HepG2 (cell line): ENCODE measurements at regions not wholly inside any gene's neighbourhood (a gene's known extent, or its start where the extent isn't known, plus 50 kb on each side); places are given as distances from the start of the nearest gene placed in this dataset.
A peak's percentile ranks its signal among the peaks of the same experiment; 100 is the strongest.

Experiments used
- AHR ChIP-seq: IDR thresholded peaks from 2 replicates; pipeline ENCODE4 v1.6.1; 2018; ENCODE audit warnings: missing genetic modification reagents, missing compliant biosample characterization
- ARNT ChIP-seq: fragments of 450-650 bp; IDR thresholded peaks from 2 replicates; pipeline ENCODE4 v1.6.1; 2017
- ARNT2 ChIP-seq: sonication (generic); formaldehyde crosslinking; IDR thresholded peaks from 2 replicates; pipeline ENCODE4 v1.8.0; 2022; ENCODE audit warnings: mild to moderate bottlenecking, low read depth, missing genetic modification reagents, moderate library complexity
- CEBPB ChIP-seq: IDR thresholded peaks from 2 replicates; pipeline ENCODE4 v1.6.1; 2011; ENCODE audit warnings: low read depth, low read length, improper control_type of control experiment, borderline replicate concordance
- CEBPG ChIP-seq: IDR thresholded peaks from 2 replicates; pipeline ENCODE4 v1.6.1; 2016
- CENPT ChIP-seq: sonication (generic); formaldehyde crosslinking; IDR thresholded peaks from 2 replicates; pipeline ENCODE4 v1.8.0; 2022; ENCODE audit warnings: low read depth, mild to moderate bottlenecking, moderate library complexity, missing genetic modification reagents
- DPF2 ChIP-seq: sonication (generic); formaldehyde crosslinking; IDR thresholded peaks from 2 replicates; pipeline ENCODE4 v1.4.0; 2020; ENCODE audit warnings: mild to moderate bottlenecking, low read depth, missing genetic modification reagents, borderline replicate concordance
- HNF4A ChIP-seq: sonication (generic); formaldehyde crosslinking; IDR thresholded peaks from 2 replicates; pipeline ENCODE4 v1.4.0; 2020; ENCODE audit warnings: missing genetic modification reagents
- KDM2A ChIP-seq: sonication (generic); formaldehyde crosslinking; IDR thresholded peaks from 2 replicates; pipeline ENCODE4 v1.4.0; 2020; ENCODE audit warnings: low read depth, missing genetic modification reagents, borderline replicate concordance
- NR2F1 ChIP-seq, 2 experiments: fragments of 450-650 bp in 1 of 2; formaldehyde crosslinking in 1 of 2; IDR thresholded peaks; 2 replicates each; pipeline versions ENCODE4 v1.5.0 to v1.6.1; 2016 to 2020; ENCODE audit warnings: mild to moderate bottlenecking in 1 of 2, missing compliant biosample characterization in 1 of 2, missing genetic modification reagents in 1 of 2, moderate library complexity in 1 of 2
- POGZ ChIP-seq: sonication (generic); formaldehyde crosslinking; IDR thresholded peaks from 2 replicates; pipeline ENCODE4 v1.4.0; 2020; ENCODE audit warnings: mild to moderate bottlenecking, missing genetic modification reagents
- SIX1 ChIP-seq: sonication (generic); formaldehyde crosslinking; IDR thresholded peaks from 2 replicates; pipeline ENCODE4 v1.4.0; 2020; ENCODE audit warnings: missing genetic modification reagents, borderline replicate concordance
- SIX4 ChIP-seq: sonication (generic); formaldehyde crosslinking; IDR thresholded peaks from 2 replicates; pipeline ENCODE4 v1.4.0; 2020; ENCODE audit warnings: missing genetic modification reagents
- ZBTB38 ChIP-seq: sonication (generic); formaldehyde crosslinking; IDR thresholded peaks from 2 replicates; pipeline ENCODE4 v1.5.1; 2020; ENCODE audit warnings: mild to moderate bottlenecking, missing genetic modification reagents
- ZNF343 ChIP-seq: sonication (generic); formaldehyde crosslinking; IDR thresholded peaks from 2 replicates; pipeline ENCODE4 v1.4.0; 2020; ENCODE audit warnings: mild to moderate bottlenecking, missing genetic modification reagents
- ZNF775 ChIP-seq: sonication (generic); formaldehyde crosslinking; IDR thresholded peaks from 2 replicates; pipeline ENCODE4 v1.4.0; 2020; ENCODE audit warnings: missing genetic modification reagents, mild to moderate bottlenecking, moderate library complexity, borderline replicate concordance
- ZNF792 ChIP-seq: IDR thresholded peaks from 2 replicates; pipeline ENCODE4 v1.6.1; 2016
- TF ChIP-seq, protein P1 (sequence below): sonication (generic); formaldehyde crosslinking; IDR thresholded peaks from 2 replicates; pipeline ENCODE4 v1.9.0; 2021; ENCODE audit warnings: missing genetic modification reagents, mild to moderate bottlenecking, borderline replicate concordance
- TF ChIP-seq, protein P2 (sequence below): sonication (generic); formaldehyde crosslinking; IDR thresholded peaks from 2 replicates; pipeline ENCODE4 v1.4.0; 2020; ENCODE audit warnings: missing genetic modification reagents
- TF ChIP-seq, protein P3 (sequence below): IDR thresholded peaks from 2 replicates; pipeline ENCODE4 v1.6.1; 2016; ENCODE audit warnings: mild to moderate bottlenecking
- TF ChIP-seq, protein P4 (sequence below): sonication (generic); formaldehyde crosslinking; IDR thresholded peaks from 2 replicates; pipeline ENCODE4 v1.8.0; 2022; ENCODE audit warnings: missing genetic modification reagents, mild to moderate bottlenecking, borderline replicate concordance

DNA sequence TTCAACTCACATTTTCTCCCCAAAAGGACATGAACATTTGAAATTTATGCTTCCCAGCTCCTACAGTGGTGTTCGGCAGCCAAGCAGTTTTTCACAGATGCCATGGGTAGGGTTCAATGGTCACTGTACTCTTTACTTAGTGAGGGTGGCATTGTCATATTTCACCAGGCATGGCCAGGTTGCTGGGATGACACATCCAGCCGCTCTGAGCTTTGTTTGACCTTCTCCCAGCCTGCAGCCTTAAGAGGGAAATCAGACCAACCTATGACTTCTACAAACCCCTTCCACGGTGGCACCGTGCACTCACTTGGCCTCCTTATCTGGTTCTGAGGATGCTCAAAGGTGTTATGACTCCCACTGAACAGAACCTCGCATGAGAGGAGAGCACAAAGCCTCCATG, 108.4 kb upstream of the SH3BP4 start (continued):
- TF ChIP-seq HNF4A (peak; percentile 82), SIX1 (CRISPR knock-in tag) (peak; percentile 55; the same call in 1 of the 2 replicates), POGZ (CRISPR knock-in tag) (peak; percentile 56; the same call in 1 of the 2 replicates), KDM2A (CRISPR knock-in tag) (0 out of 2 replicates have a peak, but pooled peaks have one; percentile 29), SIX4 (CRISPR knock-in tag) (peak; percentile 79; the same call in 1 of the 2 replicates), CEBPB (0 out of 2 replicates have a peak, but pooled peaks have one; percentile 9), ZNF775 (CRISPR knock-in tag) (no peak), ZNF792 (CRISPR knock-in tag) (0 out of 2 replicates have a peak, but pooled peaks have one; percentile 32), CEBPG (CRISPR knock-in tag) (peak; percentile 29; the same call in 1 of the 2 replicates), NR2F1 (CRISPR knock-in tag; IDR thresholded peaks at IDR 0.05) (peak in 1 of 2 experiments; percentile 57; a peak in 2 of 4 replicates), ZBTB38 (peak; percentile 40; the same call in 1 of the 2 replicates), ARNT2 (CRISPR knock-in tag) (0 out of 2 replicates have a peak, but pooled peaks have one; percentile 5), ZNF343 (no peak), ARNT (no peak), DPF2 (CRISPR knock-in tag) (0 out of 2 replicates have a peak, but pooled peaks have one; percentile 17), AHR (CRISPR knock-in tag) (no peak), CENPT (CRISPR knock-in tag) (no peak)
- TF ChIP-seq, protein P1, sequence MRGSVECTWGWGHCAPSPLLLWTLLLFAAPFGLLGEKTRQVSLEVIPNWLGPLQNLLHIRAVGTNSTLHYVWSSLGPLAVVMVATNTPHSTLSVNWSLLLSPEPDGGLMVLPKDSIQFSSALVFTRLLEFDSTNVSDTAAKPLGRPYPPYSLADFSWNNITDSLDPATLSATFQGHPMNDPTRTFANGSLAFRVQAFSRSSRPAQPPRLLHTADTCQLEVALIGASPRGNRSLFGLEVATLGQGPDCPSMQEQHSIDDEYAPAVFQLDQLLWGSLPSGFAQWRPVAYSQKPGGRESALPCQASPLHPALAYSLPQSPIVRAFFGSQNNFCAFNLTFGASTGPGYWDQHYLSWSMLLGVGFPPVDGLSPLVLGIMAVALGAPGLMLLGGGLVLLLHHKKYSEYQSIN (CRISPR knock-in tag): no peak
- TF ChIP-seq, protein P2, sequence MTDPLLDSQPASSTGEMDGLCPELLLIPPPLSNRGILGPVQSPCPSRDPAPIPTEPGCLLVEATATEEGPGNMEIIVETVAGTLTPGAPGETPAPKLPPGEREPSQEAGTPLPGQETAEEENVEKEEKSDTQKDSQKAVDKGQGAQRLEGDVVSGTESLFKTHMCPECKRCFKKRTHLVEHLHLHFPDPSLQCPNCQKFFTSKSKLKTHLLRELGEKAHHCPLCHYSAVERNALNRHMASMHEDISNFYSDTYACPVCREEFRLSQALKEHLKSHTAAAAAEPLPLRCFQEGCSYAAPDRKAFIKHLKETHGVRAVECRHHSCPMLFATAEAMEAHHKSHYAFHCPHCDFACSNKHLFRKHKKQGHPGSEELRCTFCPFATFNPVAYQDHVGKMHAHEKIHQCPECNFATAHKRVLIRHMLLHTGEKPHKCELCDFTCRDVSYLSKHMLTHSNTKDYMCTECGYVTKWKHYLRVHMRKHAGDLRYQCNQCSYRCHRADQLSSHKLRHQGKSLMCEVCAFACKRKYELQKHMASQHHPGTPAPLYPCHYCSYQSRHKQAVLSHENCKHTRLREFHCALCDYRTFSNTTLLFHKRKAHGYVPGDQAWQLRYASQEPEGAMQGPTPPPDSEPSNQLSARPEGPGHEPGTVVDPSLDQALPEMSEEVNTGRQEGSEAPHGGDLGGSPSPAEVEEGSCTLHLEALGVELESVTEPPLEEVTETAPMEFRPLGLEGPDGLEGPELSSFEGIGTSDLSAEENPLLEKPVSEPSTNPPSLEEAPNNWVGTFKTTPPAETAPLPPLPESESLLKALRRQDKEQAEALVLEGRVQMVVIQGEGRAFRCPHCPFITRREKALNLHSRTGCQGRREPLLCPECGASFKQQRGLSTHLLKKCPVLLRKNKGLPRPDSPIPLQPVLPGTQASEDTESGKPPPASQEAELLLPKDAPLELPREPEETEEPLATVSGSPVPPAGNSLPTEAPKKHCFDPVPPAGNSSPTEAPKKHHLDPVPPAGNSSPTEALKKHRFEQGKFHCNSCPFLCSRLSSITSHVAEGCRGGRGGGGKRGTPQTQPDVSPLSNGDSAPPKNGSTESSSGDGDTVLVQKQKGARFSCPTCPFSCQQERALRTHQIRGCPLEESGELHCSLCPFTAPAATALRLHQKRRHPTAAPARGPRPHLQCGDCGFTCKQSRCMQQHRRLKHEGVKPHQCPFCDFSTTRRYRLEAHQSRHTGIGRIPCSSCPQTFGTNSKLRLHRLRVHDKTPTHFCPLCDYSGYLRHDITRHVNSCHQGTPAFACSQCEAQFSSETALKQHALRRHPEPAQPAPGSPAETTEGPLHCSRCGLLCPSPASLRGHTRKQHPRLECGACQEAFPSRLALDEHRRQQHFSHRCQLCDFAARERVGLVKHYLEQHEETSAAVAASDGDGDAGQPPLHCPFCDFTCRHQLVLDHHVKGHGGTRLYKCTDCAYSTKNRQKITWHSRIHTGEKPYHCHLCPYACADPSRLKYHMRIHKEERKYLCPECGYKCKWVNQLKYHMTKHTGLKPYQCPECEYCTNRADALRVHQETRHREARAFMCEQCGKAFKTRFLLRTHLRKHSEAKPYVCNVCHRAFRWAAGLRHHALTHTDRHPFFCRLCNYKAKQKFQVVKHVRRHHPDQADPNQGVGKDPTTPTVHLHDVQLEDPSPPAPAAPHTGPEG (CRISPR knock-in tag): no peak
- TF ChIP-seq, protein P3, sequence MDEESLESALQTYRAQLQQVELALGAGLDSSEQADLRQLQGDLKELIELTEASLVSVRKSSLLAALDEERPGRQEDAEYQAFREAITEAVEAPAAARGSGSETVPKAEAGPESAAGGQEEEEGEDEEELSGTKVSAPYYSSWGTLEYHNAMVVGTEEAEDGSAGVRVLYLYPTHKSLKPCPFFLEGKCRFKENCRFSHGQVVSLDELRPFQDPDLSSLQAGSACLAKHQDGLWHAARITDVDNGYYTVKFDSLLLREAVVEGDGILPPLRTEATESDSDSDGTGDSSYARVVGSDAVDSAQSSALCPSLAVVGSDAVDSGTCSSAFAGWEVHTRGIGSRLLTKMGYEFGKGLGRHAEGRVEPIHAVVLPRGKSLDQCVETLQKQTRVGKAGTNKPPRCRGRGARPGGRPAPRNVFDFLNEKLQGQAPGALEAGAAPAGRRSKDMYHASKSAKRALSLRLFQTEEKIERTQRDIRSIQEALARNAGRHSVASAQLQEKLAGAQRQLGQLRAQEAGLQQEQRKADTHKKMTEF (CRISPR knock-in tag): peak; percentile 66; the same call in 1 of the 2 replicates
- TF ChIP-seq, protein P4, sequence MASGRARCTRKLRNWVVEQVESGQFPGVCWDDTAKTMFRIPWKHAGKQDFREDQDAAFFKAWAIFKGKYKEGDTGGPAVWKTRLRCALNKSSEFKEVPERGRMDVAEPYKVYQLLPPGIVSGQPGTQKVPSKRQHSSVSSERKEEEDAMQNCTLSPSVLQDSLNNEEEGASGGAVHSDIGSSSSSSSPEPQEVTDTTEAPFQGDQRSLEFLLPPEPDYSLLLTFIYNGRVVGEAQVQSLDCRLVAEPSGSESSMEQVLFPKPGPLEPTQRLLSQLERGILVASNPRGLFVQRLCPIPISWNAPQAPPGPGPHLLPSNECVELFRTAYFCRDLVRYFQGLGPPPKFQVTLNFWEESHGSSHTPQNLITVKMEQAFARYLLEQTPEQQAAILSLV (CRISPR knock-in tag): no peak
